Mucosa of stomach (tissue), 1 donor: ENCODE measurements at regions not wholly inside any gene's neighbourhood (a gene's known extent, or its start where the extent isn't known, plus 50 kb on each side); places are given as distances from the start of the nearest gene placed in this dataset.

ENCODE experiments used
- H3K27me3 ChIP-seq: one replicate; pipeline ENCODE4 v1.7.0; 2013; ENCODE audit warnings: mild to moderate bottlenecking, low read length; ENCODE audit not compliant: control insufficient read depth, insufficient read depth
- H3K36me3 ChIP-seq: one replicate; pipeline ENCODE4 v1.7.0; 2013; ENCODE audit warnings: low read length; ENCODE audit not compliant: control insufficient read depth, insufficient read depth
- H3K4me1 ChIP-seq: one replicate; pipeline ENCODE4 v1.7.0; 2013; ENCODE audit warnings: mild to moderate bottlenecking, low read length; ENCODE audit not compliant: control insufficient read depth, insufficient read depth
- H3K4me3 ChIP-seq: one replicate; pipeline ENCODE4 v1.7.0; 2013; ENCODE audit warnings: low read length
- H3K9ac ChIP-seq: one replicate; pipeline ENCODE4 v1.7.0; 2013; ENCODE audit warnings: mild to moderate bottlenecking, low read length, moderate library complexity
- H3K9me3 ChIP-seq: one replicate; pipeline ENCODE4 v1.7.0; 2013; ENCODE audit warnings: mild to moderate bottlenecking, low read length, moderate library complexity; ENCODE audit not compliant: control insufficient read depth
- donor health status: Pancreatic carcinoma.

DNA sequence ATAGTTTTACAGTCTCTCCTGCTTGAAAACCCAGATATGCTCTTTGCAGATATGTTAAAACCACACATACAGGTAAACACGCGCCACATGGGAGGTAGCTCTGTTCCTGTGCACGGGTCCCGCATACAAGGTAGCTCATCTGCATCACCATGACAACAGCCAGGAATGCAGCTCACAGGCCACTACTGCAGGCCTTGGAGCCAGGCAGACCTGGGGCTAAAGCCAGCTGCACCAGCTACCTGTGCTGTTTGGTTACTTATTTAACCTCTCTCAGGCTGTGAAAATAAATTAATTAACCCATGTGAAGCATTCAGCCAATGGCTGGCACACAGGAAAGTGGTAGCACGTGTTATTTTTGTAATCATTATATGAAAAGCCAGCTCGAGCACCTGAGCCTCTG is 428.3 kb downstream of the TNS3 start:
- Histone ChIP-seq H3K9me3 (no peaks in the 10 kb centered on the region), H3K4me1 (no peaks in the 10 kb centered on the region), H3K27me3 (no peaks in the 10 kb centered on the region), H3K4me3 (no peak overlapping the region), H3K9ac (no peak overlapping the region), H3K36me3 (no peaks in the 10 kb centered on the region)

GRCh38 chr7:47153058-47153457 is 428.9 kb downstream of the TNS3 start:
- no peaks in the 10 kb centered on the region for H3K9me3 ChIP-seq
- no peak overlapping the region for H3K4me3 ChIP-seq
- H3K9ac ChIP-seq = no peak overlapping the region
- no peaks in the 10 kb centered on the region for H3K27me3 ChIP-seq
- H3K4me1 ChIP-seq = no peaks in the 10 kb centered on the region
- H3K36me3 ChIP-seq = no peaks in the 10 kb centered on the region

- no peaks in the 10 kb centered on the region for H3K27me3 ChIP-seq
- H3K9ac ChIP-seq = no peak overlapping the region
- H3K9me3 ChIP-seq = no peaks in the 10 kb centered on the region
- H3K36me3 ChIP-seq = no peaks in the 10 kb centered on the region
- no peaks in the 10 kb centered on the region for H3K4me1 ChIP-seq
- no peak overlapping the region for H3K4me3 ChIP-seq
Measured at GRCh38 chr7:47152307-47152706, 429.6 kb downstream of the TNS3 start.

DNA sequence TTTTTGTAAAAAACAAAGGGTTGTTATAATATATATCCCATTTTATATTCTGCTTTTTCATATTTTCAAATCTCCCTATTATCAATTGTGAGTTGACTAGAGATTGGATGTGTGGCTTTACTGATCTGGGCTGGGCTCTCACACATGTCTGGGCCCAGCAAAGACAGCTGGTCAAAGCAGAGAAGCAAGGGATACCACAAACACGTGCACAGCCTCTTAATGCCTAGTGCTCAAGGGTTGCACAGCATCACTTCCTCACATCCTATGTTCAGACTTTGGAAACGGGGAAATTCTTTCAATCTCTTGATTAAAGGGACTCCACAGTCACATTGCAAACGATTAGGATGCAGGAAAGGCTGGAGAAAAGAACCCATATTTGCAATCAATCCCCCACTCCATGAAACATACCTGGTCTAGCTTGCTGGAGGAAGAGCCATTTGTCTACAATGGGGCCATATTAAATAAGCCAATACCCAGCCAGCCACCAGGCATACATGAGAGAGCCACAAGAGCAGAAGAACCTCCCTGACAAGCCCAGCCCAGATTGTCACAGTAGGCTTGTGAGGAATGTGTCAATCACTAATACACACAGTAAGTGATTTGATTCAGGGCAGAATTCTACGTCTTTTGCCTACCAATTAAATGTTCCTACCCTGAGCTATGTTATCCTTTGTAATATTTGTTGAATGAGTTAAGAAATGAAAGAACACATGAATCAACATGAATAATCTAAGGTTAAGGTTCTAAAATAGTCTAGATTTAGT is 431.2 kb downstream of the TNS3 start:
- Histone ChIP-seq H3K4me1 (no peaks in the 10 kb centered on the region), H3K9ac (no peak overlapping the region), H3K4me3 (no peak overlapping the region), H3K9me3 (no peaks in the 10 kb centered on the region), H3K27me3 (no peaks in the 10 kb centered on the region), H3K36me3 (no peaks in the 10 kb centered on the region)

GRCh38 chr7:47149971-47150370 is 431.9 kb downstream of the TNS3 start:
- no peaks in the 10 kb centered on the region for H3K36me3 ChIP-seq
- no peaks in the 10 kb centered on the region for H3K27me3 ChIP-seq
- no peaks in the 10 kb centered on the region for H3K9me3 ChIP-seq
- H3K4me3 ChIP-seq = no peak overlapping the region
- no peak overlapping the region for H3K9ac ChIP-seq
- H3K4me1 ChIP-seq = no peaks in the 10 kb centered on the region

DNA sequence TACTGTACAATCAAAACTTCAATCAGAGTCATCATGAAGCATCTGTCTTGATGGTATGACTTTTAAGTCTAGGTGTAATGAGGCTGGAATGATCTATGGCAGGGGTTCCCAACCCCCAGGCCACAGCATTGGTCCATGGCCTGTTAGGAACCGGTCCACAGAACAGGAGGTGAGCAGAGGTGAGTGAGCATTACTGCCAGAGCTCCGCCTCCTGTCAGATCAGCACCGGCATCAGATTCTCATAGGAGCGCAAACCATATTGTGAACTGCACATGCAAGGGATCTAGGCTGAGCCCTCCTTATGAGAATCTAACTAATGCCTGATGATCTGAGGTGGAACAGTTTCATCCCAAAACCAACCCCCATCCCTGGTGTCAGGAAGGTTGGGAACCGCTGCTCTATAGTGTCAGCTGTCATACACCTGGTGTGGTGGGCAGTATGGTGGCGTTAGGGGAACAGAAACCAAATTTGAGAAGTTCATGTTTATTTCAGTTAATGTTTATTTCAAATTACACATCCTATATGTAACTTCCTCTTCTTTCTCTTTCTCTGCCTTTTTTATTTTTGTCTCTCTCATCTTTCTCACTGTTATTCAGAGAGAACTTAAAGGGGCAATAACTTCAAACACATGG is 432.6 kb downstream of the TNS3 start:
- H3K27me3 ChIP-seq = no peaks in the 10 kb centered on the region
- no peaks in the 10 kb centered on the region for H3K9me3 ChIP-seq
- no peak overlapping the region for H3K9ac ChIP-seq

DNA sequence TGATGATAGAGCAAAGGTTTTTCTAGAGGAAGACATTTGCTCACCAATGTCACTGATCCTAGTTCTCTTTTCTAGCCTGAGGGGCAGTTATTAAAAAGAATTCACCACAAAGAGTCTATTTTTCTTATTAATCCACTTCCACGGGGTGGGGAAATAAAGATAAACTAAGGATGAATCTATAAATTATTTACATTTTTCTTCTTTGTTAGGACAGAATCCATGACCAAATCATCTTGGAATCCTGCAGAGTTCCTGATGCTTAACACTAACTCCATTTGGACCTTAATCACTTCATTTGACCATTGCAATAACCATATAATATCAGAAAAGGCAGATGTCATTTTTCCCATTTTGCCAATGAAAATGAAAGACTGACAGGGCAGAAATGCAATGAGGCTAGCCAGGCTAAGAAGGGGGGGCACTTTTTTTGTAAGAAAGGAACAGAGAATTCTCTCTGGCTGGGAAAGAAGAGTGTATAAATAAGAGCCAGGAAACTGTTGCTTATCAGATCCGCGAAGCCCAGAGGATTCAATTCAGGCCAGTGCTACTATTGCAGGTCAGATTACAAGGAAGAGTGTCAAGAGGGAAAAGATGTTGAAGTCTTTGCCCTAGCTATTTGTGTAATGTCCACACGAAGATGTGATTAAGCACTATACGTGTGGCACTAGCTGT is 433.2 kb downstream of the TNS3 start:
- no peaks in the 10 kb centered on the region for H3K36me3 ChIP-seq
- no peak overlapping the region for H3K9ac ChIP-seq
- no peaks in the 10 kb centered on the region for H3K4me1 ChIP-seq
- no peaks in the 10 kb centered on the region for H3K27me3 ChIP-seq
- no peak overlapping the region for H3K4me3 ChIP-seq
- H3K9me3 ChIP-seq = no peaks in the 10 kb centered on the region

More for the DNA sequence above, 432.6 kb downstream of the TNS3 start:
- Histone ChIP-seq H3K4me1 (no peaks in the 10 kb centered on the region), H3K4me3 (no peak overlapping the region), H3K36me3 (no peaks in the 10 kb centered on the region)

GRCh38 chr7:47147213-47147631 is 434.7 kb downstream of the TNS3 start:
- Histone ChIP-seq H3K9ac (no peak overlapping the region), H3K9me3 (no peaks in the 10 kb centered on the region)

GRCh38 chr7:47145982-47146381 is 435.9 kb downstream of the TNS3 start:
- Histone ChIP-seq H3K9ac (no peak overlapping the region), H3K27me3 (no peaks in the 10 kb centered on the region), H3K4me3 (no peak overlapping the region), H3K36me3 (no peaks in the 10 kb centered on the region), H3K4me1 (no peaks in the 10 kb centered on the region), H3K9me3 (no peaks in the 10 kb centered on the region)

More at GRCh38 chr7:47147213-47147631, 434.7 kb downstream of the TNS3 start:
- H3K27me3 ChIP-seq = no peaks in the 10 kb centered on the region
- H3K4me1 ChIP-seq = no peaks in the 10 kb centered on the region
- H3K36me3 ChIP-seq = no peaks in the 10 kb centered on the region
- no peak overlapping the region for H3K4me3 ChIP-seq

DNA sequence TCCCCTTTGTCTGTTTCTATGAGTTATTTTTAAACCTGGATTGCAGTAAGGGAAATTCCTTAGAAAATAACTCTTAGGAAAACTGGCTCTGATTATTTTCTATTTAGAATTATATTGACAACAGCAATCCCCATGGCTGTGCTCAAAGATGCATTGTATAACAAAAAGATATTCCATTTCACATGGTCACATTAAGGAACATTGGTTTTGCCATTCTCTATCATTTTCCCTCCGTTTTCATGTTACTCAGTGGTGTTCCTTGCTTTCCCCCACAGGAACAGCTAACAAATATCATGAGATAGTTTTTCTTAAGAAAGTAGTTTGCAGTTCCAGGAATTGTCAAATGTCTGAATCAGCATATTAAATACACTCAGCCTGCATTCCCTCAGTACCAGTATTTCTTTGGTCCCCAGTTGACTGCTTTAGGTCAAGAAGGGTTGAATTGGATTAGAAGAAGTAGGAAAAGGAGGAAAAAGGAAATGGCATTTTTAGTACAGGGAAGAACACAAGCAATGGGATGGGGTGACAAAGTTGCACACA is 436.7 kb downstream of the TNS3 start:
- H3K27me3 ChIP-seq = no peaks in the 10 kb centered on the region
- no peak overlapping the region for H3K4me3 ChIP-seq
- no peak overlapping the region for H3K9ac ChIP-seq
- no peaks in the 10 kb centered on the region for H3K36me3 ChIP-seq
- no peaks in the 10 kb centered on the region for H3K4me1 ChIP-seq
- H3K9me3 ChIP-seq = no peaks in the 10 kb centered on the region

DNA sequence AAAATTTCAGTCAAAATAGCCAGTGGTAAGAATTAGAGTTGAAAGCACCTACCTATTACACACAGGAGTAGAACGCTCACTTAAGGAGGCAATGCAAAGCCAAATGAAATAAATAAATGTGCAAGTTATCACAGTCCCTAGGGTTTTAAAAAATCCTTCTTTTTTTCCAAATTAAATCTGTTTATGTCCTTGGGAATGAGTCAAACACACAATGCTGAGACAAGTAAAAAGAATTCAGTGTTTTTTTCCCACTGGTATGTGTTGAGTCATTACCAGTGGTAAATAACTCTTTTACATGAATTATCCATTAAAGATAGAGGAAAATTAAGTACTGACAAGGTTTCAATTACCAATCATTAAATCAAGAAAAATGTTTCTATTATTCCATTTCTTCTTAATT is 438.6 kb downstream of the TNS3 start:
- no peak overlapping the region for H3K9ac ChIP-seq
- H3K9me3 ChIP-seq = no peaks in the 10 kb centered on the region
- no peak overlapping the region for H3K4me3 ChIP-seq
- no peaks in the 10 kb centered on the region for H3K27me3 ChIP-seq
- no peaks in the 10 kb centered on the region for H3K36me3 ChIP-seq
- no peaks in the 10 kb centered on the region for H3K4me1 ChIP-seq

GRCh38 chr7:47142867-47143175 is 439.1 kb downstream of the TNS3 start:
- H3K9ac ChIP-seq = no peak overlapping the region
- H3K27me3 ChIP-seq = no peaks in the 10 kb centered on the region
- no peak overlapping the region for H3K4me3 ChIP-seq
- H3K9me3 ChIP-seq = no peaks in the 10 kb centered on the region
- no peaks in the 10 kb centered on the region for H3K4me1 ChIP-seq
- no peaks in the 10 kb centered on the region for H3K36me3 ChIP-seq
